Tibial nerve (tissue), 4 donors: ENCODE measurements at regions not wholly inside any gene's neighbourhood (a gene's known extent, or its start where the extent isn't known, plus 50 kb on each side); places are given as distances from the start of the nearest gene placed in this dataset.

ENCODE experiments used
- CTCF ChIP-seq, 5 experiments: fragments of 200-600 bp in 3 of 5; fragments of 450-650 bp in 2 of 5; sonication (generic) in 3 of 5; IDR thresholded peaks; one replicate each; pipeline ENCODE4 v1.5.1; 2016 to 2019; ENCODE audit warnings: antibody characterized with exemption in 5 of 5, mild to moderate bottlenecking in 3 of 5, moderate library complexity in 2 of 5
- EP300 ChIP-seq, 2 donors: sonication (generic); formaldehyde crosslinking; IDR thresholded peaks; one replicate each; pipeline ENCODE4 v1.6.1; 2017; ENCODE audit warnings: antibody characterized with exemption in 2 of 2, mild to moderate bottlenecking in 1 of 2
- POLR2A ChIP-seq, 2 donors: fragments of 450-650 bp; IDR thresholded peaks; one replicate each; pipeline ENCODE4 v1.6.1; 2017; ENCODE audit warnings: antibody characterized with exemption in 2 of 2, mild to moderate bottlenecking in 2 of 2, moderate library complexity in 2 of 2

GRCh38 chr3:104286645-104287044 lies 1080.1 kb upstream of the ALCAM start:
- no peak for TF ChIP-seq CTCF (IDR thresholded peaks at IDR 0.05)
- TF ChIP-seq EP300 (IDR thresholded peaks at IDR 0.05): no peak
- TF ChIP-seq POLR2A (IDR thresholded peaks at IDR 0.05): no peak
